GM12891 (cell line): ENCODE measurements at regions not wholly inside any gene's neighbourhood (a gene's known extent, or its start where the extent isn't known, plus 50 kb on each side); places are given as distances from the start of the nearest gene placed in this dataset.

Experiments used
- DNase-seq: peaks from one replicate; pipeline ENCODE4 v3.0.0; 2011; ENCODE audit warnings: low spot score; ENCODE audit not compliant: insufficient read length
- FAIRE-seq: peaks from 2 replicates; lab custom pipeline; 2011; peaks lifted over from hg19 to GRCh38; lab: Jason Lieb, UNC
- PAX5 ChIP-seq: IDR thresholded peaks from 2 replicates; pipeline ENCODE4 v1.6.1; 2011; ENCODE audit warnings: low read length, moderate library complexity, mild to moderate bottlenecking; ENCODE audit not compliant: insufficient read depth, severe bottlenecking
- POLR2A ChIP-seq: IDR thresholded peaks from 2 replicates; pipeline ENCODE4 v1.6.1; 2011; ENCODE audit warnings: low read depth, low read length, control low read depth
- POLR2AphosphoS5 ChIP-seq: IDR thresholded peaks from 2 replicates; pipeline ENCODE4 v1.6.1; 2011; ENCODE audit warnings: low read depth, low read length, control low read depth
- POU2F2 ChIP-seq: IDR thresholded peaks from 2 replicates; pipeline ENCODE4 v1.6.1; 2011; ENCODE audit warnings: low read depth, mild to moderate bottlenecking, control low read depth, low read length, moderate library complexity
- SPI1 ChIP-seq: IDR thresholded peaks from 2 replicates; pipeline ENCODE4 v1.6.1; 2011; ENCODE audit warnings: low read depth, low read length, control low read depth
- TAF1 ChIP-seq: IDR thresholded peaks from 2 replicates; pipeline ENCODE4 v1.6.1; 2011; ENCODE audit warnings: low read depth, low read length, control low read depth

DNA sequence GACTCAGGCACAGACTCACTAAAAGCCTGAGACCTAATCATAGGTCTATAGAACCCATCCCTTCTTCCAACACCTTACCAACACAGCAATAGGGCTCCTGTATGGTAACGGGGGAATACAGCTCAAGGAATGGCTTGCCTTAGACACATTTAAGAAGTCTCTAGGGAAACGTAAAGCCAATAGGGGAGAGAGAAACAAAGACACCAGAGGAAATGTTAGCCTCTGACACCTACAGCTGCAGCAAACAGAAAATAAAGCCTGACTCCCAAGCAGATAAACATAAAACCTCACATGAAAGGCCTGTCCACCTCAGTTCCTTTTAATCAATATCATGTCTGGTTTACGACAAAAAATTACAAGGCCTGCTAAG lies 51.1 kb upstream of the NCOA1 start:
- FAIRE-seq (no peak), DNase-seq (no peak)
- no peak for TF ChIP-seq TAF1
- TF ChIP-seq POLR2A: no peak
- no peak for TF ChIP-seq PAX5
- no peak for TF ChIP-seq SPI1
- no peak for TF ChIP-seq POU2F2
- no peak for TF ChIP-seq POLR2AphosphoS5

GRCh38 chr2:24439280-24439970 lies 51.6 kb upstream of the NCOA1 start:
- TF ChIP-seq SPI1 (no peak), POU2F2 (no peak), TAF1 (no peak), PAX5 (no peak), POLR2A (no peak), POLR2AphosphoS5 (no peak)
- DNase-seq: no peak
- no peak for FAIRE-seq

DNA sequence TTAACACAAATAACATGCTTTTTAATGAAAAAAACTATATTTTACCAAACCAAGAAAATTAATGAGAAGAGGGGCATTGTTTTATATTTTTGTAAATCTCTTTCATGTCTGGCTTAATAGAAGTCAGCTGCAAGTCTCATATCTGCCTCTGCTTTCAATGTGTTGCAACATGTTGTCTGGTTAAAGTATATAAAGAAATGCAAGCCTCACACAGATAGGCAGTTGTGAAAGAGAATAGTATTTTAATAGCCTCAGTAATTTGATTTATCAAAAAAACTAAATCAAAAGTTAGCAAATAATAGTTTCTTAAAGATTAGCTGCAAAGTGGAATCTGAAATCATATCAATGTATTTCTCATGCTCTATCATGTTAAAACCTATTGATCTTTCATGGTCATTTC lies 52.9 kb upstream of the NCOA1 start:
- no peak for DNase-seq
- TF ChIP-seq SPI1 (no peak), PAX5 (no peak), POLR2A (no peak), TAF1 (no peak), POU2F2 (no peak), POLR2AphosphoS5 (no peak)
- FAIRE-seq: no peak

DNA sequence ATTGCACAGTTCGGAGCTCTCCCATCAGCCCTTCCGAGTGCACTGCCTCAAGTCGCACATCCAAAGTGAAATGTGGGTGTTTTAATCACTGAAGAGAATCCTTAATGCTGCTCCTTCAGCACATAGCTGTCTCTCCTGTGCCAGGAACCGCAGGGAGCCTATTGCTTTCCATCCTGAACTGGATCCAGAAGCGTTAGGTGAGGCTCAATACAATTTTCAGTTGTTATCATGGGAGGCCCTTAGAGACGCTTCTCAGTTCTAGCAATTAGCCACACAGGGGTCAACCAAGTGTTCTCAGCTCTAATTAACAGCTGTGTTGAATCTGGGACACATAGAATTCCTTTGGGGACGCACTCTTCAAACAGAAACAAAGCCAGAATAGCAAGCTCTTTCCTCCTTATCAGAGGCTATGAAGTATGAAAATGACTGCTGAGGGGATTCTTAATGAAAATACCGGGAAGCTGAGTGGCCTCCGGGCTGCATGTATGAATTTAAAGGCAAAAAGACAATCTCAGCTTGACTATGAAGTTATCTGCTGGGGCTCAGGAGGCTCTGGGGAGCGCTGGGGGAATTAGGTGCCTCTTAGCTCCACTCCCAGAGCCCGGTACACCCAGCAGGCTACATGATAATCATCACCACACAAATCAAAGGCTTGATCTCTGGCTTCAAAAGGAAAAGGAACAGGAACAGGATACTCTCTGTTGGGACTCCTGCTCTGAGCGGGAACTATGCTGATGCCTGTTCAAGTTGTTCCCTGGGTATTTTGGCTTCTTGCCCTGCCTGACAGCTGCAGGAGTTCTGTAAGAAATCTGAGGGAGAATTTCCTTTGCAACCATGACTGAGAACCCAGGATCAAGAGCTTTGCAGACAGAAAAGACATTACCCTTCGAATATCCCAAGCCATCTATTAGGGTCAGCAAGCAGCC lies 55.4 kb upstream of the NCOA1 start:
- DNase-seq (no peak), FAIRE-seq (no peak)
- no peak for TF ChIP-seq PAX5
- TF ChIP-seq SPI1: no peak
- no peak for TF ChIP-seq POLR2AphosphoS5
- TF ChIP-seq TAF1: no peak
- TF ChIP-seq POU2F2: no peak
- TF ChIP-seq POLR2A: no peak

DNA sequence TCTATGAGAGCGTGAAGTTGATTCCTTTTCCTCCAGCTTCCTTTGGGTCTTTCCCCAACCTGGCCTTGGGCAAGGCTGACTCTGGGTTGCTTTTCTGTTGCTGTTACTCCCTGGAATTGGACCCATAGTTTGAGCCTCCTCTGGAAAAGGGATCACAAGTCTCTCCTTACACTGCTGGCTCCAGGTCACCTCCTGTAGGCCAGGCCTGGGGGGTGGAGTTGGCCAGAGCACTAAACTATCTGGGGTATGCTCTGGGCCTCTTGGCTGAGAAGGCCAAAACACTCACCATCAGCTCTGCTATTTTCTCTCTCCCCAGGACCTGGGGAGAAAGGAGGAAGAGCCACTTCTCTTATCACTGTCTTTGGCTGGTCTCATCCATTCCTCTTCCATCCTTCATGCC lies 56.5 kb upstream of the NCOA1 start:
- DNase-seq (no peak), FAIRE-seq (no peak)
- TF ChIP-seq POLR2AphosphoS5 (no peak), PAX5 (no peak), POU2F2 (no peak), POLR2A (no peak), SPI1 (no peak), TAF1 (no peak)

- FAIRE-seq (no peak), DNase-seq (no peak)
- TF ChIP-seq TAF1 (no peak), POLR2AphosphoS5 (no peak), PAX5 (no peak), SPI1 (peak; percentile 92), POU2F2 (no peak)
Measured at GRCh38 chr2:24432735-24433134, 58.3 kb upstream of the NCOA1 start.

DNA sequence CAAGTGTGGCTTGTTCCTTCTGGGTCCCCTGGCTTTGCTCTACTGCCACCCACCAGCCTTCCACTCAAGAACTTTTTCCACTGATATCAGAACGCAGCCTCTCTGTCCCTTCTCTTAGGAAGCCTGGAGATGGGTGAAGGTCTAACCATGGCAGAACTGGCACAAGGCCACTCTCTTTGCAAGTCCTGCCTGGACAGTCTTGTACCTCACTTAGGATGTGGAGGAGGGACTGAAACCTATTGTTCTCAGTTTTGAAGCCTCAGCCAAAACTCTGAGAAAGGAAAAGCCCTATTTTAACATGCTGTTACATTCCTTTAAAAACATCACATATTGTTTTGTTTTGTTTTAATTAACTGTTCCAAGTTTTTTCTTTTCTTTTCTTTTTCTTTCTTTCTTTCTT lies 58.9 kb upstream of the NCOA1 start:
- DNase-seq (no peak), FAIRE-seq (no peak)
- TF ChIP-seq POLR2A (no peak), PAX5 (no peak), POLR2AphosphoS5 (no peak), TAF1 (no peak), SPI1 (no peak), POU2F2 (no peak)

DNA sequence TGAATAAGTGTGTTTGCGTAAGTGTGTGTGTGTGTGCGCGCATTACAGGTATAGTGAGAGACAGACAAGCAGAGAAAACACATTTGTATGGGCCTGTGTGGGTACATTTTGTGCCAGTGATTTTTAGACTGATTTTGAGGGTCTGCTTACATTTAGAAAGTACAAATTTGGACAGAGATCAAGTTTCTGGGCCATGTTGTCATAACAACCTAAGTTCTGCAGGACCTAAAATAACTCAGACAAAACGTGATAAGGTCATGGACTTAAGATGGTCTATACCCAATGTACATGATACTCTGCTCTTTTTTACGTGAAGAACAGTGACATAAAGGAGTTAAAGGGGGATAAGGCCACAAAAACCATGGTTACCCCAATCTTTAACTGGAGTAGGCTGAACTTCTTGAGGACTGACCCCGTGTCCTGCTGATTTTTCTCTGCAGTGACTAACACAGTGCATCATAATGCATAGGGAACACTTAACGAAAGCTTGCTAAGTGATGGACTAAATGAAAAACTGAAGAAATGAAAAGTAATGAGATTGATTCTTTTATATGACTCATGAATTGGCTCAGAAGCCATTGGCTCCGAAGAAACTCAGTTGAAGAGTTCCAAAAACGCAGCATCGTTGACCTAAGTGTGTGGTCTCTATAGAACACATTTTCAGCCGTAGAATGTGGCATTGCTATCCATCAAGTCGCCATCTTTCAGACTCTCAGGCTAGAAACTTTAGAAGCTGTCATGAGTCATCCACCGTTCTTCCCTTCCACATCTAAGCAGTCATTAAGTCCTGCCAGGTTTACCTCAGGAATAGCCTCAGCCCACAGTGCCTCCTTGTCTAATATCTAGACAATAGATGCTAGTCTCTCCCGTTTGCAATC lies 61.6 kb upstream of the NCOA1 start:
- FAIRE-seq (no peak), DNase-seq (no peak)
- no peak for TF ChIP-seq POU2F2
- no peak for TF ChIP-seq TAF1
- no peak for TF ChIP-seq POLR2A
- no peak for TF ChIP-seq POLR2AphosphoS5
- no peak for TF ChIP-seq SPI1
- TF ChIP-seq PAX5: no peak

- DNase-seq (no peak), FAIRE-seq (no peak)
- no peak for TF ChIP-seq PAX5
- TF ChIP-seq POU2F2: no peak
- TF ChIP-seq SPI1: no peak
- TF ChIP-seq TAF1: no peak
- TF ChIP-seq POLR2AphosphoS5: no peak
- TF ChIP-seq POLR2A: no peak
Measured at GRCh38 chr2:24424387-24424786, 64.1 kb upstream of the ITSN2 start.
